ENCODE measurements at regions not wholly inside any gene's neighbourhood (a gene's known extent, or its start where the extent isn't known, plus 50 kb on each side); places are given as distances from the start of the nearest gene placed in this dataset.
A peak's percentile ranks its signal among the peaks of the same experiment; 100 is the strongest.

DNA sequence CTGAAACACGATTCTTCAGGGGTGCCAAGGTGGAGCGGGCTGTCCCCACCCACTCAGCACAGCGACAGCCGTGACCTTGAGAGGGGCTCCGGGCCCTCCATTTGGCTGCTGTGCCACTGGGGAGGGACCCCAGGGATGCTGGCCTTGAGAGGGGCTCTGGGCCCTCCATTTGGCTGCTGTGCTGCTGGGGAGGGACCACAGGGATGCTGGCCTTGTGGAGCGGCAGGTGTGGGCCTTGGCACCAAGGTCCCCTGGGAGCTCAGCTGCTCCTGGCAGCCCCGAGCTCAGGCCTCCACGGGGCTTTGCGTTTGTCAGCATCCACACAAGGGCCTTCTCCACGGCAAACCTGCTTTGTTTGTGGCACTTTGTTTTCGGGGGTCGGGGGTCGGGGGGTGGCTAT lies 137.6 kb upstream of the LPCAT1 start:
- H3K4me3 ChIP-seq = no peak overlapping the region
- H3K27me3 ChIP-seq = peaks cover 0 to 3% (median 0%) of the 10 kb centered on the region in 4 donors
- no peak for FAIRE-seq
- intact Hi-C loops (cut with DNase I) = loop anchor here in 1 of 3 donors (10.0 kb wide), 1 partner anchor 383 kb away; no protein-coding TSS in a partner anchor
- TF ChIP-seq CTCF (IDR thresholded peaks at IDR 0.05) = no peak
- 45 to 54% methylated on average over 13 of the region's 13 CpGs for WGBS, 2 donors
- no peak for ATAC-seq
- no peaks in the 10 kb centered on the region for H3K36me3 ChIP-seq
- H3K27ac ChIP-seq = no peak overlapping the region
- no peaks in the 10 kb centered on the region for H3K9me3 ChIP-seq
- no peaks in the 10 kb centered on the region for H3K4me1 ChIP-seq
- peak in 1 of 6 donors; percentile 38 for DNase-seq

DNA sequence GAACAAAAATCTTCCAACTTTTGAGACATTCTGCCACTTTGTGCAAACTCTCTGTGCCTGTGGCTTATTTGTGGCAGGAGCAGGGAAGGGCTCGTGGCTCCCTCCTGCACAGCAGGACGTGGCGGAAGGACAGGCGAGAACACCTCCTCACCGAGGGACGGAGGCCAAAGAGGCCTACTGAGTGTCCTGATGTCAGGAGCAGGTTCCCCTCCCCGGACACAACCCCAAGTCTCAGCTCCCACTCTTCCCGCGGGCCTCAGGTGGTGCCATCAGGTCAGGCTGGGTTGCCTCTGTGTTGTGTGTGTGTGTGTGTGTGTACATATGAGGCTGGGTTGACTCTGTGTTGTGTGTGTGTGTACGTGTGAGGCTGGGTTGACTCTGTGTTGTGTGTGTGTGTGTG lies 136.8 kb upstream of the LPCAT1 start:
- no peak for FAIRE-seq
- no peak for ATAC-seq
- H3K4me1 ChIP-seq = no peaks in the 10 kb centered on the region
- no peak for TF ChIP-seq CTCF (IDR thresholded peaks at IDR 0.05)
- no peaks in the 10 kb centered on the region for H3K9me3 ChIP-seq
- 58 to 80% methylated on average over 10 of the region's 10 CpGs for WGBS, 2 donors
- intact Hi-C loops (cut with DNase I) = loop anchor here in 1 of 3 donors (10.0 kb wide), 1 partner anchor 384 kb away; no protein-coding TSS in a partner anchor
- no peak overlapping the region for H3K27ac ChIP-seq
- DNase-seq = peak in 2 of 6 donors; percentile 16 to 32
- no peak overlapping the region for H3K4me3 ChIP-seq
- no peaks in the 10 kb centered on the region for H3K36me3 ChIP-seq
- peaks cover 0 to 3% (median 0%) of the 10 kb centered on the region in 4 donors for H3K27me3 ChIP-seq

DNA sequence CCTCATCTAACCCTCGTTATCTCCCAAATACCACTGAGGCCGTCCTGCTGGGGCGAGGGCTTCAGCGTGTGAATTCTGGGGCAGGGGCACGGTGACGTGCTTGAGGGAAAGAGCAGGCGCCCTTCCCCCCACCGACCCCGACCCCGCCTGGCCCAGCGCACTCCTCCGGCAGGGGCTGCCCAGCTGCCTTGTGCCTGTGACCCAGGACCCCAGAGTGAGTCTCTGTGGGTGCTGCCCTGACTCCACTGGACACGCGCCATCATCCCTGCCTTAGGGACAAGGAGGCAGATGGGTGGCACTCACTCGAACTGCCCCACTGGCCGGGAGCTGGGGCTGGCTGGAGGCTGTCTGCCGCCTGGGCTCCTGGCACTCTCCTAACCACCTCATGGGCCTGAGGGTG lies 136.2 kb upstream of the LPCAT1 start:
- TF ChIP-seq CTCF (IDR thresholded peaks at IDR 0.05) = no peak
- Histone ChIP-seq H3K27ac (no peak overlapping the region), H3K4me3 (no peak overlapping the region), H3K9me3 (no peaks in the 10 kb centered on the region), H3K4me1 (no peaks in the 10 kb centered on the region), H3K36me3 (no peaks in the 10 kb centered on the region), H3K27me3 (peaks cover 0 to 3% (median 0%) of the 10 kb centered on the region in 4 donors)
- ATAC-seq = no peak
- peak in 3 of 6 donors; percentile 9 to 55 (median 50) for DNase-seq
- intact Hi-C loops (cut with DNase I) = loop anchor here in 1 of 3 donors (10.0 kb wide), 1 partner anchor 385 kb away; no protein-coding TSS in a partner anchor
- no peak for FAIRE-seq
- WGBS, 2 donors = 50 to 51% methylated on average over 17 of the region's 17 CpGs

DNA sequence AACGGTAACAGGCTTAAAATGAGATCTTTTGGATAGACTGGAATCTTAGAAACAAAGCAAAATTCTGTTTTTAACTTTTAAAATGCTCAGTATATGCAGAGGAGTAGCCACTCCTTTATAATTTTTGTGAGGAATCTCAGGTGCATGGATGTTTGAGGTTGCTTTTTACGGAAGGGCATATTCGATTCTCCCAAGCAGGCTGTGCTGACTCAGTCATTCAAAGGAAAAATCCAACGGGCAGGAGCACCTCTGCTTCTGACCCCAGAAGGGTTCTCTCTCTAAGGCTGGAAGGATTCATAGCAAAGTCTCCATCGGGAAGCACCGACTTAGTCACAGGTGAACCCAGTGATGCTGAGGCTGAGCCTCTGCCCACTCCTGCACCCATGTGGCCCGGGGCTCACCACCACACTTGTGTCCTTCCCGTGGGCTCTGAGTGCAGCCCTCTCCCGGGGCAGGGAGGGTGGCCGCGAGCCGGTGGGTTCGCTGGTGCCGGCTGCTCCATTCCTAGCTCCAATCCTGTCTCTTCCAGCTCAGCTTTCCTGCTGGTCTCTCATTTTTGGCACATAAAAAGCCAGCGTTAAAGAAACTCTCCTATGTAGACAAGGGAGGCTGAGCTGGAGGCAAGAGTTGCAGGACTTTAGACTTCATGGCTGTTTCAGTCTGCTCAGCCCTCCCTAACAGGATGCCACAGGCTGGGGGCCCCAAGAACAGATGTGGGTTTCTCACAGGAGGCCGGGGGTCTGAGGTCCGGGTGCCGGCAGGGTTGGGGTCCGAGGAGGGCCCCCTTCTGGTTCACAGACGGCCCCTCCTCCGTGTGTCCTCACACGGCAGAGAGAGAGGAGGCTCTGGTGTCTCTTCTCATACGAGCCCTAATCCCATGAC lies 135.6 kb upstream of the LPCAT1 start:
- Histone ChIP-seq H3K27ac (no peak overlapping the region), H3K9me3 (no peaks in the 10 kb centered on the region), H3K4me1 (no peaks in the 10 kb centered on the region), H3K27me3 (peaks cover 0 to 6% (median 0%) of the 10 kb centered on the region in 4 donors), H3K4me3 (no peak overlapping the region), H3K36me3 (no peaks in the 10 kb centered on the region)
- ATAC-seq = no peak
- 29 to 40% methylated on average over 23 of the region's 23 CpGs for WGBS, 2 donors
- intact Hi-C loops (cut with DNase I) = loop anchor here in 1 of 3 donors (10.0 kb wide), 1 partner anchor 485 kb away; no protein-coding TSS in a partner anchor
- TF ChIP-seq CTCF (IDR thresholded peaks at IDR 0.05) = no peak
- no peak for FAIRE-seq
- peak in 2 of 6 donors; percentile 5 to 45 for DNase-seq
